ENCODE measurements at regions not wholly inside any gene's neighbourhood (a gene's known extent, or its start where the extent isn't known, plus 50 kb on each side); places are given as distances from the start of the nearest gene placed in this dataset.
A peak's percentile ranks its signal among the peaks of the same experiment; 100 is the strongest.
"Not testable (repeated sequence)": the region's sequence is repeated elsewhere in the genome, so short reads cannot be mapped to it uniquely, and the experiment has no call there.

- no peak for DNase-seq (ENCODE audit: low spot score)
These were observed 109.6 kb upstream of the SPOPL start for GRCh38 chr2:138391946-138392345.

- peak; percentile 62 for DNase-seq (ENCODE audit: low spot score)
These were observed 105.8 kb upstream of the SPOPL start for GRCh38 chr2:138395565-138396306.

GRCh38 chr2:138396843-138397242 is 104.7 kb upstream of the SPOPL start:
- DNase-seq (ENCODE audit: low spot score), result no peak

GRCh38 chr2:138403431-138403927 is 98.1 kb upstream of the SPOPL start:
- DNase-seq (ENCODE audit: low spot score), result no peak

GRCh38 chr2:138414014-138414413 is 87.6 kb upstream of the SPOPL start:
- no peak for DNase-seq (ENCODE audit: low spot score)

- peak; percentile 2 for DNase-seq (ENCODE audit: low spot score)
These were observed 85.6 kb upstream of the SPOPL start for GRCh38 chr2:138415985-138416384.

GRCh38 chr2:138418453-138418852 is 83.1 kb upstream of the SPOPL start:
- no peak for DNase-seq (ENCODE audit: low spot score)

- DNase-seq (ENCODE audit: low spot score), result peak; percentile 77
These were observed 80.1 kb upstream of the SPOPL start for GRCh38 chr2:138421315-138421970.

- DNase-seq (ENCODE audit: low spot score), result peak; percentile 63
These were observed 79.6 kb upstream of the SPOPL start for GRCh38 chr2:138421971-138422335.

- DNase-seq (ENCODE audit: low spot score), result no peak
These were observed 78.4 kb upstream of the SPOPL start for GRCh38 chr2:138423198-138423597.

DNA sequence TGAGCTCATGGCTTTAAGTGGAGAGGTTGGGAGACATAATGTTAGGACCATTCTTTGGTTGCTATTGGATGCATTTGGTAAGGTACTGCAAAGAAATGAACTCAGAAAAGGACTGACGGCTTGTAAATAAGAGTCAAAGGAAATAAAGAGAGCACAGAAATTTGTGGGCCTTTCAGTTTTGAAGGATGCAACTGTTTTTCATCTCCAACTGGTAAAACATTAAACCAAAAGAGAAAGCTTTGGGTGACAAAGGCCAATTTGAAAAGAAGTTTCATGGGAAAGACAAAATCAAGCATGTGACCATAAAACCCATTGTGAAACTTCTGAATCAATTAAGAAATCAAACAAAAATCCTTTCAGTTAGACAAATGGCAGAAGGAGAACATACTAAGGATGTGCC is 77.8 kb upstream of the SPOPL start:
- DNase-seq (ENCODE audit: low spot score), result no peak

GRCh38 chr2:138424436-138425140 is 77.0 kb upstream of the SPOPL start:
- no peak for DNase-seq (ENCODE audit: low spot score)

GRCh38 chr2:138426116-138426515 is 75.5 kb upstream of the SPOPL start:
- DNase-seq (ENCODE audit: low spot score), result not testable (repeated sequence)

GRCh38 chr2:138428710-138429440 is 72.7 kb upstream of the SPOPL start:
- no peak for DNase-seq (ENCODE audit: low spot score)

DNA sequence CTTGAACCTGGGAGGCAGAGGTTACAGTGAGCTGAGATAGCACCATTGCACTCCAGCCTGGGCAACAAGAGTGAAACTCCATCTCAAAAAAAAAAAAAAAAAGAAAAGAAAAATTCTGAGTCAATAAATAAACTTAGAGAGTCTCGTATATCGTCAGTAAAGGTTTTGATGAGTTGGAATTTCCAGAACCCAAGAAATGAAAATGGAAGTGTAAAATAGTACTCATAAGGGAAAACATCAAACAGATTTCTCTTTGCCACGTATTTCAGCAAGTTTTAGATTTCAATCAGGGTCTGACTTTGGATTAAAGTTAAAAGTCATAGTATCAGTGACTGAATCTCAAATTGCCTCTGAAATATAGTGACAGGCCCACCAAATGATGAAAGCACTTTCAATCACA is 71.4 kb upstream of the SPOPL start:
- no peak for DNase-seq (ENCODE audit: low spot score)

DNA sequence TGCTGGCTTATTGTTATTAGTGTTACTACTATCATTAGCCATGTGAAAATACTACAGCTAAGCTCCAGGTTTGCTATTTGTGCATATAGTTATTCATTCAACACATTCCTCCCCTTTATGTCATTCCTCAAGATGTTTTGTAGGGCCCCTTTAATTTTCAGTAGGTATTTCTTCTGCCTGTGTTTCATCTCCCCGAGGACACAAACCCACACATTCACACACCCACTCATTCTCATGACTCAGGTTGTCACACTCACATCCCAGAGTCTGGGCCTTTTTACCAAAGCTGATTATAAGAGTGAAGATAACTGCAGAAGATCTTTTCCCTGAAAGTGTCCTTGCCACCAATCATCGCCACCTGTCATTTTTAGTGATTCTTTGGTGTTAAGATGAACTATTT is 68.6 kb upstream of the SPOPL start:
- no peak for DNase-seq (ENCODE audit: low spot score)

GRCh38 chr2:138433995-138434951 is 67.3 kb upstream of the SPOPL start:
- no peak for DNase-seq (ENCODE audit: low spot score)

GRCh38 chr2:138435701-138436100 is 65.9 kb upstream of the SPOPL start:
- DNase-seq (ENCODE audit: low spot score), result no peak

DNA sequence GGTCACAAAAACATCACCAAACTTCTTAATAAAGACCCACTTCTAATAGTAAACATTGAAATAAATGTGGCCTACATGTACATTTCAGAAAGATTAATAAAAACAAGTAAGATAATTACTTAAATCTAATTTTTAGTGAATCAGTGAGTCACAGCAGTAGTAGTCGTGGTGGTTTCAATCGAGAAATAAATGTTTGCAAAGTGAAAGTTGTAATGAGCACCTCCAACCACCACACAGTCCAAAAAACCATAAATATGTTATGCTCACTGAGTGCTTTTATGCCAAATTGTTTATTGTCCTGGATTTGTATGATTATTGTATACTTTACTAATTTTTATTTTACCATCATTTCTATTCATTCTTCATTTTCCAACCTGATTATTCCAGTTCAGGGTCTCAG is 61.8 kb upstream of the SPOPL start:
- no peak for DNase-seq (ENCODE audit: low spot score)

DNA sequence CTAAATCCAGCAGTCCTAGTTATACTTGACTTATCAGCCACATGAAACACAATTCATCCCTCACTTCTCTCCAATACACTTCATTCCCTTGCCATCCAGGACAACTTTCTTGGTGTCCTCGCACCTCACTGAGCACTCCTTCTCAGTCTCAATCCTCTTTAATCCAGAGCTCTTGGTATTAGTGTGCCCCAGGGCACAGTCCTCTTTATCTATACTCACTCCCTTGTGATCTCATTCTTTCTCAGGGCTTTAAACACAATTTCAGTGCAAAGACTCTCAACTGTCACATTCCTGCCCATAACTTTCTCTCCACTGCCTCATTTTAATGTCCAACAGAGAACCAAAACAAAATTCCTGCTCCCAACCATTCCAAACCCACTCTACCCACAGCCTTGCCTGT is 60.8 kb upstream of the SPOPL start:
- no peak for DNase-seq (ENCODE audit: low spot score)

GRCh38 chr2:138441916-138442315 is 59.7 kb upstream of the SPOPL start:
- no peak for DNase-seq (ENCODE audit: low spot score)
